ENCODE measurements at regions not wholly inside any gene's neighbourhood (a gene's known extent, or its start where the extent isn't known, plus 50 kb on each side); places are given as distances from the start of the nearest gene placed in this dataset.
"Not testable (repeated sequence)": the region's sequence is repeated elsewhere in the genome, so short reads cannot be mapped to it uniquely, and the experiment has no call there.

DNA sequence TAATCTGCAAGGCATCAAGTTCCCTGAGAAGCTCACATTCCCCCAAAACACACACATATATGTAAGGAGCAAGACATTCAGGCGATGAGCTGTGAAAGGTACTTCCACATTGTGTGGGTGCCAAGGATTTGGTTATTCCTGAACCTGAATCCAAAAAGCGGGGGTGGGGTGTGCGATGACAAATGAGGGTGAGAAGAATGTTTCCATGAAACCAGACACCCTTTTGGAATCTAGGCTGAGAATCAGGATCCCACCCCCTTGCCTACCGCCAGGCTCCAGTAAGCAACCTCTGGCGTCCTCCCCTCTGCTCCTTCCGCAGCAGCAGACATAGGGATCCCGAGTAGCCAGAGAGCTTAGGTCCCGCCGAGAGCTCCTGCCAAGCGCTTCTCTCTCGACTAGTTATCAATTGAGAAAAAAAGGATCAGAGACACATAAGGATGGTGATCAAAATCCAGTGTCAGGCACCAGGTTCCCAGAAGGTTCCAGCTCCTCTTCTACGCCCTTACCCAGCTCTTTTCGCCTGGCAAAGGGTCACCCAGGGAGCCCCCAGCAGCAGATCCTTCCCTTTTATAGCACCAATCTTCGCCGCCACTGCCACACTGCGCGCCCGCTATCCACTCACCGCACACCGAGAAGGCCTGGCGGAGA lies 191.1 kb downstream of the USP22 start:
- not testable (repeated sequence) for TF ChIP-seq EZH2 (IDR thresholded peaks at IDR 0.05; ENCODE audit: insufficient read depth, poor library complexity, severe bottlenecking); EZH2phosphoT487 (IDR thresholded peaks at IDR 0.05; ENCODE audit: insufficient read depth, low read depth)

Data from GM23248 (cell line).